Kidney epithelial cell (primary cell): ENCODE measurements at regions not wholly inside any gene's neighbourhood (a gene's known extent, or its start where the extent isn't known, plus 50 kb on each side); places are given as distances from the start of the nearest gene placed in this dataset.
"Not testable (repeated sequence)": the region's sequence is repeated elsewhere in the genome, so short reads cannot be mapped to it uniquely, and the experiment has no call there.

Experiments
- DNase-seq: peaks from one replicate; pipeline ENCODE4 v3.0.0-alpha.2; 2010; ENCODE audit warnings: low read depth
- H3K27me3 ChIP-seq: 2 replicates; pipeline ENCODE4 v1.6.0; 2011; ENCODE audit warnings: low read length; ENCODE audit not compliant: control insufficient read depth, insufficient read depth
- H3K36me3 ChIP-seq: 2 replicates; pipeline ENCODE4 v1.5.1; 2011; ENCODE audit warnings: low read length; ENCODE audit not compliant: control insufficient read depth, insufficient read depth
- H3K4me3 ChIP-seq: 2 replicates; pipeline ENCODE4 v1.5.1; 2011; ENCODE audit warnings: low read depth, mild to moderate bottlenecking, control low read depth, low read length
- CTCF ChIP-seq: IDR thresholded peaks from 2 replicates; pipeline ENCODE4 v1.5.1; 2011; ENCODE audit warnings: mild to moderate bottlenecking, moderate library complexity, low read length, control low read depth, inconsistent platforms; ENCODE audit not compliant: insufficient read depth, poor library complexity, severe bottlenecking

- no peaks in the 10 kb centered on the region for H3K36me3 ChIP-seq
- no peak overlapping the region for H3K4me3 ChIP-seq
- no peak for DNase-seq
- H3K27me3 ChIP-seq: no peaks in the 10 kb centered on the region
- TF ChIP-seq CTCF: no peak
These were observed 317.0 kb downstream of the BMPER start for GRCh38 chr7:34222316-34222715.

GRCh38 chr7:34222722-34223121 lies 317.4 kb downstream of the BMPER start:
- DNase-seq: no peak
- no peaks in the 10 kb centered on the region for H3K27me3 ChIP-seq
- H3K4me3 ChIP-seq: no peak overlapping the region
- TF ChIP-seq CTCF: no peak
- H3K36me3 ChIP-seq: no peaks in the 10 kb centered on the region

- H3K36me3 ChIP-seq: no peaks in the 10 kb centered on the region
These were observed 318.9 kb downstream of the BMPER start for GRCh38 chr7:34224281-34224680.

GRCh38 chr7:34225193-34225592 lies 319.9 kb downstream of the BMPER start:
- Histone ChIP-seq H3K36me3 (no peaks in the 10 kb centered on the region), H3K4me3 (no peak overlapping the region), H3K27me3 (no peaks in the 10 kb centered on the region)
- TF ChIP-seq CTCF: no peak
- no peak for DNase-seq

More at GRCh38 chr7:34224281-34224680, 318.9 kb downstream of the BMPER start:
- Histone ChIP-seq H3K27me3 (no peaks in the 10 kb centered on the region), H3K4me3 (no peak overlapping the region)
- TF ChIP-seq CTCF: no peak
- no peak for DNase-seq

GRCh38 chr7:34227525-34227924 lies 322.2 kb downstream of the BMPER start:
- H3K36me3 ChIP-seq: no peaks in the 10 kb centered on the region
- no peak for TF ChIP-seq CTCF
- DNase-seq: no peak
- no peaks in the 10 kb centered on the region for H3K27me3 ChIP-seq
- no peak overlapping the region for H3K4me3 ChIP-seq

GRCh38 chr7:34235101-34235500 lies 329.8 kb downstream of the BMPER start:
- not testable (repeated sequence) for H3K36me3 ChIP-seq, DNase-seq, H3K27me3 ChIP-seq, H3K4me3 ChIP-seq
